IMR-90 (cell line): ENCODE measurements at regions not wholly inside any gene's neighbourhood (a gene's known extent, or its start where the extent isn't known, plus 50 kb on each side); places are given as distances from the start of the nearest gene placed in this dataset.

ENCODE experiments used
- ATAC-seq: fragments of 200-7000 bp; cut with Tn5 transposase; 2 replicates; pipeline ENCODE4 v1.9.1; 2020; ENCODE audit warnings: low read depth, mild to moderate bottlenecking, moderate library complexity
- BruUV-seq: library from RNA; stranded (reverse); fragments of 400-500 nt; replicated peaks from 2 replicates; lab custom pipeline; 2021; lab: Mats Ljungman, UMichigan
- CTCF ChIA-PET: fragments of 300-600 bp; formaldehyde crosslinking; extraction: SDS; loops from one replicate; lab custom pipeline; 2021; ENCODE audit warnings: antibody characterized with exemption; lab: Yijun Ruan, JAX
- POLR2A ChIA-PET: fragments of 300-600 bp; sonication (Branson Sonifier 250); formaldehyde crosslinking; loops from one replicate; lab custom pipeline; 2022; ENCODE audit warnings: antibody characterized with exemption; ENCODE audit not compliant: unreplicated experiment; lab: Charles Lee
- DNase-seq: peaks from one replicate; pipeline ENCODE4 v3.0.0; 2013
- H2AFZ ChIP-seq: replicated peaks from 2 replicates; pipeline ENCODE3; 2013; ENCODE audit warnings: low read length, mild to moderate bottlenecking; ENCODE audit not compliant: poor library complexity
- H2AK5ac ChIP-seq: 2 replicates; pipeline ENCODE4 v1.6.1; 2013; ENCODE audit warnings: low read depth, low read length, inconsistent platforms
- H2AK9ac ChIP-seq: replicated peaks from 2 replicates; pipeline ENCODE3; 2013; ENCODE audit warnings: mild to moderate bottlenecking, low read depth, low read length, moderate library complexity; ENCODE audit not compliant: poor library complexity
- H2BK120ac ChIP-seq: 2 replicates; pipeline ENCODE4 v1.6.1; 2013; ENCODE audit warnings: low read depth, low read length, inconsistent platforms
- H2BK15ac ChIP-seq: 3 replicates; pipeline ENCODE4 v1.6.1; 2013; ENCODE audit warnings: low read depth, low read length, inconsistent platforms
- H2BK20ac ChIP-seq: 2 replicates; pipeline ENCODE4 v1.6.1; 2013; ENCODE audit warnings: low read depth, mild to moderate bottlenecking, inconsistent platforms, low read length, moderate library complexity
- H2BK5ac ChIP-seq: 2 replicates; pipeline ENCODE4 v1.6.1; 2013; ENCODE audit warnings: mild to moderate bottlenecking, low read depth, low read length, inconsistent platforms; ENCODE audit not compliant: poor library complexity, severe bottlenecking
- H3K14ac ChIP-seq: replicated peaks from 2 replicates; pipeline ENCODE4 v1.6.1; 2013; ENCODE audit warnings: low read depth, low read length, inconsistent platforms
- H3K18ac ChIP-seq: 2 replicates; pipeline ENCODE4 v1.6.1; 2013; ENCODE audit warnings: low read depth, low read length, control low read depth
- H3K23ac ChIP-seq: 2 replicates; pipeline ENCODE4 v1.6.1; 2013; ENCODE audit warnings: low read depth, low read length, inconsistent platforms
- H3K27ac ChIP-seq: 2 replicates; pipeline ENCODE4 v1.5.1; 2013; ENCODE audit warnings: mild to moderate bottlenecking, control low read depth, low read length; ENCODE audit not compliant: insufficient read depth
- H3K27me3 ChIP-seq: 2 replicates; pipeline ENCODE4 v1.6.1; 2013; ENCODE audit warnings: low read length; ENCODE audit not compliant: control insufficient read depth, insufficient read depth
- H3K36me3 ChIP-seq: 2 replicates; pipeline ENCODE4 v1.6.1; 2013; ENCODE audit warnings: low read length, mixed read lengths; ENCODE audit not compliant: control insufficient read depth, insufficient read depth
- H3K4ac ChIP-seq: 2 replicates; pipeline ENCODE4 v1.6.1; 2013; ENCODE audit warnings: low read depth, low read length, inconsistent platforms
- H3K4me1 ChIP-seq: 2 replicates; pipeline ENCODE4 v1.6.1; 2013; ENCODE audit warnings: low read length, mixed read lengths; ENCODE audit not compliant: control insufficient read depth, insufficient read depth
- H3K4me2 ChIP-seq: 2 replicates; pipeline ENCODE4 v1.6.1; 2013; ENCODE audit warnings: low read depth, mild to moderate bottlenecking, control low read depth, low read length, moderate library complexity
- H3K4me3 ChIP-seq: 2 replicates; pipeline ENCODE4 v1.5.1; 2013; ENCODE audit warnings: low read depth, mild to moderate bottlenecking, control low read depth, low read length, moderate library complexity; ENCODE audit not compliant: insufficient read depth
- H3K56ac ChIP-seq: 2 replicates; pipeline ENCODE4 v1.6.1; 2013; ENCODE audit warnings: low read length, inconsistent platforms; ENCODE audit not compliant: insufficient read depth; ENCODE audit errors: extremely low read depth
- H3K79me1 ChIP-seq, 2 experiments: 2 replicates each; pipeline ENCODE4 v1.6.1; 2013; ENCODE audit warnings: low read length in 2 of 2, inconsistent platforms in 1 of 2, low read depth in 1 of 2
- H3K9ac ChIP-seq: 2 replicates; pipeline ENCODE4 v1.6.1; 2013; ENCODE audit warnings: low read depth, low read length, control low read depth
- H3K9me1 ChIP-seq: 2 replicates; pipeline ENCODE4 v1.6.1; 2013; ENCODE audit warnings: low read length, inconsistent platforms; ENCODE audit not compliant: insufficient read depth
- H3K9me3 ChIP-seq: 2 replicates; pipeline ENCODE4 v1.6.1; 2013; ENCODE audit warnings: low read length; ENCODE audit not compliant: control insufficient read depth, insufficient read depth
- H4K20me1 ChIP-seq: 2 replicates; pipeline ENCODE4 v1.6.1; 2013; ENCODE audit warnings: low read length, inconsistent platforms; ENCODE audit not compliant: insufficient read depth
- H4K5ac ChIP-seq: 2 replicates; pipeline ENCODE4 v1.6.1; 2013; ENCODE audit warnings: mild to moderate bottlenecking, low read depth, low read length, control low read depth
- H4K8ac ChIP-seq, 2 experiments: 2 replicates each; pipeline ENCODE4 v1.6.1; 2013; ENCODE audit warnings: low read depth in 2 of 2, low read length in 2 of 2, control low read depth in 1 of 2, inconsistent platforms in 1 of 2
- H4K91ac ChIP-seq: 2 replicates; pipeline ENCODE4 v1.6.1; 2013; ENCODE audit warnings: low read depth, low read length, inconsistent platforms; ENCODE audit not compliant: insufficient read depth
- BHLHE40 ChIP-seq: fragments of 150-350 bp; IDR thresholded peaks from 2 replicates; pipeline ENCODE4 v1.6.1; 2016; ENCODE audit warnings: mild to moderate bottlenecking, low read depth, low read length
- CEBPB ChIP-seq: IDR thresholded peaks from 2 replicates; pipeline ENCODE4 v1.6.1; 2012; ENCODE audit warnings: low read depth, low read length, improper control_type of control experiment
- CHD1 ChIP-seq: IDR thresholded peaks from 2 replicates; pipeline ENCODE4 v1.6.1; 2012; ENCODE audit warnings: low read depth, low read length, improper control_type of control experiment
- ELK1 ChIP-seq: fragments of 150-350 bp; IDR thresholded peaks from 2 replicates; pipeline ENCODE4 v1.6.1; 2016; ENCODE audit warnings: low read depth, mild to moderate bottlenecking, low read length, moderate library complexity, borderline replicate concordance
- FOS ChIP-seq: fragments of 150-350 bp; IDR thresholded peaks from 2 replicates; pipeline ENCODE4 v1.6.1; 2016; ENCODE audit warnings: low read depth, low read length
- MAFK ChIP-seq: IDR thresholded peaks from 2 replicates; pipeline ENCODE4 v1.6.1; 2012; ENCODE audit warnings: low read depth, low read length, improper control_type of control experiment
- MAZ ChIP-seq: IDR thresholded peaks from 2 replicates; pipeline ENCODE4 v1.6.1; 2012; ENCODE audit warnings: low read depth, mild to moderate bottlenecking, low read length, improper control_type of control experiment, moderate library complexity, borderline replicate concordance
- MXI1 ChIP-seq: IDR thresholded peaks from 2 replicates; pipeline ENCODE4 v1.6.1; 2012; ENCODE audit warnings: low read depth, mild to moderate bottlenecking, low read length, moderate library complexity, borderline replicate concordance
- NFE2L2 ChIP-seq: fragments of 150-350 bp; IDR thresholded peaks from 2 replicates; pipeline ENCODE4 v1.6.1; 2016; ENCODE audit warnings: low read depth, mild to moderate bottlenecking, low read length
- POLR2A ChIP-seq: IDR thresholded peaks from 2 replicates; pipeline ENCODE4 v1.6.1; 2012; ENCODE audit warnings: mild to moderate bottlenecking, low read depth, low read length
- RAD21 ChIP-seq: IDR thresholded peaks from 2 replicates; pipeline ENCODE4 v1.6.1; 2012; ENCODE audit warnings: low read length, improper control_type of control experiment
- RCOR1 ChIP-seq: IDR thresholded peaks from 2 replicates; pipeline ENCODE4 v1.6.1; 2012; ENCODE audit warnings: mild to moderate bottlenecking, low read length, improper control_type of control experiment; ENCODE audit not compliant: insufficient replicate concordance
- RFX5 ChIP-seq: IDR thresholded peaks from 2 replicates; pipeline ENCODE4 v1.8.0; 2012; ENCODE audit warnings: low read depth, mild to moderate bottlenecking, low read length, moderate library complexity
- SMC3 ChIP-seq: fragments of 150-350 bp; IDR thresholded peaks from 2 replicates; pipeline ENCODE4 v1.6.1; 2016; ENCODE audit warnings: low read depth, mild to moderate bottlenecking, antibody characterized with exemption, low read length, moderate library complexity
- WGBS, 2 experiments: methylation state at CpG; one replicate each; pipeline versions ENCODE4 v1.1.5 to v1.1.7; 2013; ENCODE audit warnings: missing lambda C conversion rate in 2 of 2; ENCODE audit not compliant: insufficient read length in 1 of 2; ENCODE audit errors: extremely low coverage in 2 of 2; 5-methylcytosine and 5-hydroxymethylcytosine counted together
- dilution Hi-C: fragments of 300-500 bp; cut with HindIII; formaldehyde crosslinking; loops from one replicate; pipeline ENCODE4 v1.14.3; 2018; ENCODE audit warnings: low sequenced_read_pairs; ENCODE audit not compliant: unreplicated experiment
- in situ Hi-C: fragments of 300-500 bp; cut with MboI; formaldehyde crosslinking; loops from 3 replicates; pipeline ENCODE4 v1.14.3; 2019; ENCODE audit warnings: low sequenced_read_pairs, inconsistent platforms, mixed read lengths
- intact Hi-C: fragments of 100-400 bp; cut with micrococcal nuclease; formaldehyde crosslinking; loops from 2 replicates; pipeline ENCODE4 v1.10.0; 2022
- TF ChIP-seq, protein P1 (sequence below): fragments of 150-350 bp; IDR thresholded peaks from 2 replicates; pipeline ENCODE4 v1.6.1; 2017; ENCODE audit warnings: mild to moderate bottlenecking, antibody characterized with exemption, low read length, low read depth
- TF ChIP-seq, protein P2 (sequence below): conservative IDR thresholded peaks from 2 replicates; pipeline ENCODE4 v1.5.1; 2012; ENCODE audit warnings: mild to moderate bottlenecking, low read depth, low read length, improper control_type of control experiment

- ChIA-PET CTCF (interaction anchor here (0.6 to 2.2 kb wide), 3 partner anchors 8 to 1548 kb away, joined by 3 to 6 read pairs (median 3); no protein-coding TSS in a partner anchor), POLR2A (no interaction called here)
- no peak overlapping the region for H2AFZ ChIP-seq
- no peak overlapping the region for H3K9ac ChIP-seq
- in situ Hi-C loops = no loop called here
- H2BK20ac ChIP-seq = no peak overlapping the region
- no peak overlapping the region for H3K14ac ChIP-seq
- H2BK5ac ChIP-seq = no peak overlapping the region
- ATAC-seq = no peak
- no peaks in the 10 kb centered on the region for H4K20me1 ChIP-seq
- no peak overlapping the region for H3K56ac ChIP-seq
- no peak overlapping the region for H2AK9ac ChIP-seq
- H3K4me2 ChIP-seq = no peak overlapping the region
- no peak overlapping the region for H3K4me3 ChIP-seq
- no peaks in the 10 kb centered on the region for H3K36me3 ChIP-seq
- H4K91ac ChIP-seq = no peak overlapping the region
- intact Hi-C loops = no loop called here
- H3K27me3 ChIP-seq = no peaks in the 10 kb centered on the region
- 40% methylated on average over 1 of the region's 3 CpGs; no CpG with 5 or more reads in 1 of the 2 experiments for WGBS, 2 experiments
- TF ChIP-seq MAZ = no peak
- TF ChIP-seq RCOR1 = no peak
- TF ChIP-seq FOS = no peak
- no peak for TF ChIP-seq CEBPB
- TF ChIP-seq MXI1 = no peak
- TF ChIP-seq NFE2L2 = no peak
- TF ChIP-seq SMC3 = no peak
- TF ChIP-seq, protein P1, sequence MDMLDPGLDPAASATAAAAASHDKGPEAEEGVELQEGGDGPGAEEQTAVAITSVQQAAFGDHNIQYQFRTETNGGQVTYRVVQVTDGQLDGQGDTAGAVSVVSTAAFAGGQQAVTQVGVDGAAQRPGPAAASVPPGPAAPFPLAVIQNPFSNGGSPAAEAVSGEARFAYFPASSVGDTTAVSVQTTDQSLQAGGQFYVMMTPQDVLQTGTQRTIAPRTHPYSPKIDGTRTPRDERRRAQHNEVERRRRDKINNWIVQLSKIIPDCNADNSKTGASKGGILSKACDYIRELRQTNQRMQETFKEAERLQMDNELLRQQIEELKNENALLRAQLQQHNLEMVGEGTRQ = no peak
- TF ChIP-seq ELK1 = no peak
- TF ChIP-seq, protein P2, sequence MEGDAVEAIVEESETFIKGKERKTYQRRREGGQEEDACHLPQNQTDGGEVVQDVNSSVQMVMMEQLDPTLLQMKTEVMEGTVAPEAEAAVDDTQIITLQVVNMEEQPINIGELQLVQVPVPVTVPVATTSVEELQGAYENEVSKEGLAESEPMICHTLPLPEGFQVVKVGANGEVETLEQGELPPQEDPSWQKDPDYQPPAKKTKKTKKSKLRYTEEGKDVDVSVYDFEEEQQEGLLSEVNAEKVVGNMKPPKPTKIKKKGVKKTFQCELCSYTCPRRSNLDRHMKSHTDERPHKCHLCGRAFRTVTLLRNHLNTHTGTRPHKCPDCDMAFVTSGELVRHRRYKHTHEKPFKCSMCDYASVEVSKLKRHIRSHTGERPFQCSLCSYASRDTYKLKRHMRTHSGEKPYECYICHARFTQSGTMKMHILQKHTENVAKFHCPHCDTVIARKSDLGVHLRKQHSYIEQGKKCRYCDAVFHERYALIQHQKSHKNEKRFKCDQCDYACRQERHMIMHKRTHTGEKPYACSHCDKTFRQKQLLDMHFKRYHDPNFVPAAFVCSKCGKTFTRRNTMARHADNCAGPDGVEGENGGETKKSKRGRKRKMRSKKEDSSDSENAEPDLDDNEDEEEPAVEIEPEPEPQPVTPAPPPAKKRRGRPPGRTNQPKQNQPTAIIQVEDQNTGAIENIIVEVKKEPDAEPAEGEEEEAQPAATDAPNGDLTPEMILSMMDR = no peak
- TF ChIP-seq MAFK = no peak
- no peak for TF ChIP-seq POLR2A
- no peak for TF ChIP-seq RAD21
- no peak for TF ChIP-seq RFX5
- TF ChIP-seq BHLHE40 = no peak
- TF ChIP-seq CHD1 = no peak
- no peak overlapping the region for H3K4ac ChIP-seq
- no peaks in the 10 kb centered on the region for H3K9me1 ChIP-seq
- DNase-seq = no peak
- no peak overlapping the region for H4K8ac ChIP-seq
- no peaks in the 10 kb centered on the region for H3K4me1 ChIP-seq
- no peak overlapping the region for H3K23ac ChIP-seq
- H2BK120ac ChIP-seq = no peak overlapping the region
- no peak overlapping the region for H3K18ac ChIP-seq
- no peak overlapping the region for H3K27ac ChIP-seq
- dilution Hi-C loops = no loop called here
- no peaks in the 10 kb centered on the region for H3K79me1 ChIP-seq
- H4K5ac ChIP-seq = no peak overlapping the region
- no TSS peak for BruUV-seq
- no peak overlapping the region for H2BK15ac ChIP-seq
- H2AK5ac ChIP-seq = no peak overlapping the region
- no peaks in the 10 kb centered on the region for H3K9me3 ChIP-seq
Observed at GRCh38 chr11:25990406-25990805, 341.5 kb upstream of the ANO3 start.
